ENCODE measurements at regions not wholly inside any gene's neighbourhood (a gene's known extent, or its start where the extent isn't known, plus 50 kb on each side); places are given as distances from the start of the nearest gene placed in this dataset.
A peak's percentile ranks its signal among the peaks of the same experiment; 100 is the strongest.

DNA sequence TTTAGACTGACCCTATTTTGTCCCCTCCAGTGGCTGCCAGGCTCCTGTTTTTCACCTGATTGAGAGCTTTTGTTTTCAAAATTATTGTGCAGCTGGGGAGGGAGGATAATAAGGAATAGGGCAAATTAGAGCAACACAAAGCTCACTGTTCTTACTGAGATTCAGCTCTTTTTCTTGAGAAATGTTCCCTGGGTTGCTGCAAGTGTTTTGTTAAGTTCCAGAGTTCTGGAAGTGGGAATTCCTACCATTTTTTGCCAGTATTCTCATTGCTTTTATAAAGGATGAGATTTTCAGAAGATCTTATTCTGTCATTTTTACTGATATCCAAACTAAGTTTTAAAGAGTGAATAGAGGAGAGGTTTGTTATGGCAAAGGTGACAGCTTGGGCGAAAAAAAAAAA, 417.7 kb downstream of the SIPA1L2 start:
- no peak for DNase-seq
- intact Hi-C loops (cut with DNase I) = no loop called here
- TF ChIP-seq CTCF (IDR thresholded peaks at IDR 0.05) = no peak
- H3K36me3 ChIP-seq = no peaks in the 10 kb centered on the region
- no peak overlapping the region for H3K4me3 ChIP-seq
- 63 to 67% methylated on average over 1 of the region's 1 CpG for WGBS, 2 donors
- ATAC-seq = no peak
- H3K9me3 ChIP-seq = no peaks in the 10 kb centered on the region
- no peaks in the 10 kb centered on the region for H3K4me1 ChIP-seq
- no peaks in the 10 kb centered on the region for H3K27me3 ChIP-seq
- H3K27ac ChIP-seq = no peak overlapping the region

GRCh38 chr1:232211149-232211548, 418.8 kb downstream of the SIPA1L2 start:
- H3K9me3 ChIP-seq = no peaks in the 10 kb centered on the region
- TF ChIP-seq CTCF (IDR thresholded peaks at IDR 0.05) = peak in 2 of 9 donors; percentile 23 to 32
- DNase-seq = no peak
- ATAC-seq = no peak
- no peaks in the 10 kb centered on the region for H3K4me1 ChIP-seq
- no peak overlapping the region for H3K4me3 ChIP-seq
- no peaks in the 10 kb centered on the region for H3K27me3 ChIP-seq
- H3K27ac ChIP-seq = no peak overlapping the region
- intact Hi-C loops (cut with DNase I) = no loop called here
- WGBS, 2 donors = 88 to 89% methylated on average over 2 of the region's 2 CpGs
- H3K36me3 ChIP-seq = no peaks in the 10 kb centered on the region

- H3K9me3 ChIP-seq = no peaks in the 10 kb centered on the region
- no peak for TF ChIP-seq CTCF (IDR thresholded peaks at IDR 0.05)
- H3K27me3 ChIP-seq = no peaks in the 10 kb centered on the region
- no peaks in the 10 kb centered on the region for H3K4me1 ChIP-seq
- no peak for DNase-seq
- WGBS, 2 donors = 68 to 74% methylated on average over 4 of the region's 4 CpGs
- intact Hi-C loops (cut with DNase I) = no loop called here
- no peak overlapping the region for H3K27ac ChIP-seq
- H3K36me3 ChIP-seq = no peaks in the 10 kb centered on the region
- H3K4me3 ChIP-seq = no peak overlapping the region
- no peak for ATAC-seq
Measured at GRCh38 chr1:232209357-232209756, 420.6 kb downstream of the SIPA1L2 start.

- no peaks in the 10 kb centered on the region for H3K27me3 ChIP-seq
- WGBS, 2 donors = 90 to 99% methylated on average over 8 of the region's 8 CpGs
- DNase-seq (no peak), ATAC-seq (no peak)
- no peak overlapping the region for H3K27ac ChIP-seq
- intact Hi-C loops (cut with DNase I) = no loop called here
- no peak overlapping the region for H3K4me3 ChIP-seq
- TF ChIP-seq CTCF (IDR thresholded peaks at IDR 0.05) = no peak
- H3K36me3 ChIP-seq = no peaks in the 10 kb centered on the region
- H3K9me3 ChIP-seq = peaks cover 0 to 16% (median 6%) of the 10 kb centered on the region in 11 donors
- H3K4me1 ChIP-seq = no peaks in the 10 kb centered on the region
Measured at GRCh38 chr1:232207073-232207866, 422.7 kb downstream of the SIPA1L2 start.
